Astrocyte of the spinal cord (primary cell): ENCODE measurements at regions not wholly inside any gene's neighbourhood (a gene's known extent, or its start where the extent isn't known, plus 50 kb on each side); places are given as distances from the start of the nearest gene placed in this dataset.

Source experiments
- DNase-seq: peaks from one replicate; pipeline ENCODE4 v3.0.0; 2011; ENCODE audit warnings: low read depth, low spot score
- H3K4me3 ChIP-seq: 2 replicates; pipeline ENCODE4 v1.5.1; 2011; ENCODE audit warnings: low read depth, mild to moderate bottlenecking, low read length, moderate library complexity
- in situ Hi-C: cut with HindIII; loops from 2 replicates; pipeline ENCODE4 v1.10.0; 2017; ENCODE audit warnings: low sequenced_read_pairs
- TF ChIP-seq, protein P1 (sequence below): IDR thresholded peaks from 2 replicates; pipeline ENCODE4 v1.5.1; 2012; ENCODE audit warnings: low read depth, mild to moderate bottlenecking, low read length, inconsistent platforms

- TF ChIP-seq, protein P1, sequence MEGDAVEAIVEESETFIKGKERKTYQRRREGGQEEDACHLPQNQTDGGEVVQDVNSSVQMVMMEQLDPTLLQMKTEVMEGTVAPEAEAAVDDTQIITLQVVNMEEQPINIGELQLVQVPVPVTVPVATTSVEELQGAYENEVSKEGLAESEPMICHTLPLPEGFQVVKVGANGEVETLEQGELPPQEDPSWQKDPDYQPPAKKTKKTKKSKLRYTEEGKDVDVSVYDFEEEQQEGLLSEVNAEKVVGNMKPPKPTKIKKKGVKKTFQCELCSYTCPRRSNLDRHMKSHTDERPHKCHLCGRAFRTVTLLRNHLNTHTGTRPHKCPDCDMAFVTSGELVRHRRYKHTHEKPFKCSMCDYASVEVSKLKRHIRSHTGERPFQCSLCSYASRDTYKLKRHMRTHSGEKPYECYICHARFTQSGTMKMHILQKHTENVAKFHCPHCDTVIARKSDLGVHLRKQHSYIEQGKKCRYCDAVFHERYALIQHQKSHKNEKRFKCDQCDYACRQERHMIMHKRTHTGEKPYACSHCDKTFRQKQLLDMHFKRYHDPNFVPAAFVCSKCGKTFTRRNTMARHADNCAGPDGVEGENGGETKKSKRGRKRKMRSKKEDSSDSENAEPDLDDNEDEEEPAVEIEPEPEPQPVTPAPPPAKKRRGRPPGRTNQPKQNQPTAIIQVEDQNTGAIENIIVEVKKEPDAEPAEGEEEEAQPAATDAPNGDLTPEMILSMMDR: no peak
- in situ Hi-C loops: no loop called here
- DNase-seq: no peak
- no peak overlapping the region for H3K4me3 ChIP-seq
Observed at GRCh38 chr2:220673151-220673874, 898.8 kb downstream of the EPHA4 start.

- in situ Hi-C loops: no loop called here
- TF ChIP-seq, protein P1: no peak
- H3K4me3 ChIP-seq: no peak overlapping the region
- no peak for DNase-seq
Observed at GRCh38 chr2:220674033-220674432, 898.1 kb downstream of the EPHA4 start.

DNA sequence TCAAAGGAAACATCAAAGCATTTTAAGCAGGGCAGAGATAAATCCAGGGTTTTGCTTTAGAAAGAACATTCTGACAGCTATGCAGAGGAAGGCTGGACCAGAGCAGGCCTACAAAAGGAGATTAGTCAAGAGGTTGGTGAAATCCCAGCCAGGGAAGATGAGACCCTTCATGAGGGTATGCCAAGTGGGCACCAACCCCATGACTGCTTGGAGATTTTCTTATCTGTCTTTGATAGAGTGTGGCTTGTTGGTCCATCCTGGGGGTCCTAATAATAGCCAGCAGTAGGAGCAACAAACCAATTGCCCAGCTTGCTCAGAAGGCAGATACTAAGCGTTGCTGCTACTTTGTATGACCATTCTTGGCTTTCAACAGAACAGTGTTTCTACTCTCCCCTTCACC, 895.4 kb downstream of the EPHA4 start:
- in situ Hi-C loops: no loop called here
- no peak overlapping the region for H3K4me3 ChIP-seq
- no peak for DNase-seq
- TF ChIP-seq, protein P1: no peak

- DNase-seq: no peak
- H3K4me3 ChIP-seq: no peak overlapping the region
- TF ChIP-seq, protein P1: no peak
- in situ Hi-C loops: no loop called here
Observed at GRCh38 chr2:220678943-220679342, 893.2 kb downstream of the EPHA4 start.

GRCh38 chr2:220682616-220683015, 889.5 kb downstream of the EPHA4 start:
- no peak overlapping the region for H3K4me3 ChIP-seq
- in situ Hi-C loops: no loop called here
- TF ChIP-seq, protein P1: no peak
- DNase-seq: no peak

- no peak overlapping the region for H3K4me3 ChIP-seq
- in situ Hi-C loops: no loop called here
- DNase-seq: no peak
- TF ChIP-seq, protein P1: no peak
Observed at GRCh38 chr2:220684099-220684498, 888.0 kb downstream of the EPHA4 start.
